ENCODE measurements at regions not wholly inside any gene's neighbourhood (a gene's known extent, or its start where the extent isn't known, plus 50 kb on each side); places are given as distances from the start of the nearest gene placed in this dataset.

GRCh38 chr1:4344065-4344732 is 310.2 kb upstream of the AJAP1 start:
- CTCF ChIA-PET = no interaction called here
- no peak for DNase-seq (ENCODE audit: unreplicated experiment)
- H3K4me3 Mint-ChIP-seq (ENCODE audit: unreplicated experiment) = no peak overlapping the region
- H3K27ac Mint-ChIP-seq (ENCODE audit: low read depth, unreplicated experiment) = no peak overlapping the region
- H3K9me3 Mint-ChIP-seq (ENCODE audit: unreplicated experiment) = peaks cover 31% of the 10 kb centered on the region
- POLR2A ChIA-PET = no interaction called here
- no peaks in the 10 kb centered on the region for H3K27me3 Mint-ChIP-seq (ENCODE audit: insufficient read depth, unreplicated experiment)
- H3K4me1 Mint-ChIP-seq (ENCODE audit: insufficient read depth, unreplicated experiment) = no peaks in the 10 kb centered on the region
- TF ChIP-seq, protein P1, sequence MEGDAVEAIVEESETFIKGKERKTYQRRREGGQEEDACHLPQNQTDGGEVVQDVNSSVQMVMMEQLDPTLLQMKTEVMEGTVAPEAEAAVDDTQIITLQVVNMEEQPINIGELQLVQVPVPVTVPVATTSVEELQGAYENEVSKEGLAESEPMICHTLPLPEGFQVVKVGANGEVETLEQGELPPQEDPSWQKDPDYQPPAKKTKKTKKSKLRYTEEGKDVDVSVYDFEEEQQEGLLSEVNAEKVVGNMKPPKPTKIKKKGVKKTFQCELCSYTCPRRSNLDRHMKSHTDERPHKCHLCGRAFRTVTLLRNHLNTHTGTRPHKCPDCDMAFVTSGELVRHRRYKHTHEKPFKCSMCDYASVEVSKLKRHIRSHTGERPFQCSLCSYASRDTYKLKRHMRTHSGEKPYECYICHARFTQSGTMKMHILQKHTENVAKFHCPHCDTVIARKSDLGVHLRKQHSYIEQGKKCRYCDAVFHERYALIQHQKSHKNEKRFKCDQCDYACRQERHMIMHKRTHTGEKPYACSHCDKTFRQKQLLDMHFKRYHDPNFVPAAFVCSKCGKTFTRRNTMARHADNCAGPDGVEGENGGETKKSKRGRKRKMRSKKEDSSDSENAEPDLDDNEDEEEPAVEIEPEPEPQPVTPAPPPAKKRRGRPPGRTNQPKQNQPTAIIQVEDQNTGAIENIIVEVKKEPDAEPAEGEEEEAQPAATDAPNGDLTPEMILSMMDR (IDR thresholded peaks at IDR 0.05; ENCODE audit: unreplicated experiment) = no peak
- H3K36me3 Mint-ChIP-seq (ENCODE audit: insufficient read depth, unreplicated experiment) = no peaks in the 10 kb centered on the region
- no TSS peak for BruUV-seq (replicated peaks)
- intact Hi-C loops (cut with micrococcal nuclease) = no loop called here

- intact Hi-C loops (cut with micrococcal nuclease) = no loop called here
- BruUV-seq (replicated peaks) = no TSS peak
- peaks cover 25% of the 10 kb centered on the region for H3K9me3 Mint-ChIP-seq (ENCODE audit: unreplicated experiment)
- H3K4me3 Mint-ChIP-seq (ENCODE audit: unreplicated experiment) = no peak overlapping the region
- no peaks in the 10 kb centered on the region for H3K36me3 Mint-ChIP-seq (ENCODE audit: insufficient read depth, unreplicated experiment)
- TF ChIP-seq, protein P1 (IDR thresholded peaks at IDR 0.05; ENCODE audit: unreplicated experiment) = no peak
- H3K27ac Mint-ChIP-seq (ENCODE audit: low read depth, unreplicated experiment) = no peak overlapping the region
- no peaks in the 10 kb centered on the region for H3K4me1 Mint-ChIP-seq (ENCODE audit: insufficient read depth, unreplicated experiment)
- DNase-seq (ENCODE audit: unreplicated experiment) = no peak
- H3K27me3 Mint-ChIP-seq (ENCODE audit: insufficient read depth, unreplicated experiment) = no peaks in the 10 kb centered on the region
- POLR2A ChIA-PET = no interaction called here
- CTCF ChIA-PET = no interaction called here
These were observed 309.3 kb upstream of the AJAP1 start for GRCh38 chr1:4345094-4345493.

GRCh38 chr1:4346131-4346530 is 308.3 kb upstream of the AJAP1 start:
- CTCF ChIA-PET = no interaction called here
- TF ChIP-seq, protein P1 (IDR thresholded peaks at IDR 0.05; ENCODE audit: unreplicated experiment) = no peak
- DNase-seq (ENCODE audit: unreplicated experiment) = no peak

DNA sequence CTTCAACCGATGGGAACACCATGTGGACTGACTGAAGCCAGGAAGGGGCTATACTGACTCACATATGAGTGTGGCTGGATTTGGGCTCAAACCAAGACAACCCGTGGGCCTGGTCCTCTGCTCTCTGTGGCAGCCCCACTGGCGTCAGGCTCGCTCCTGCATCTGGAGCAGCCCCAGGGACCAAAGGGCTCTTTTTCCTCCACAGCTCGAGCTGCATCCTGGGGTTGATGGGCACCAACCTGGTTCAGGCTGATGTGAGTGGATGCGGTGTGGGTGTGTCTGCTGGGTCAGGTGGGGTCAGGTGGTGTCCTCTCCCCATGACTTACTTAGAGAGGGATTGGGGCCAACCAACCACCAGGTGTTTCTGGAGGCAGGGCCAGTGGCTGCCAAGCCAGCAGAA is 303.0 kb upstream of the AJAP1 start:
- Mint-ChIP-seq H3K27ac (ENCODE audit: low read depth, unreplicated experiment) (no peak overlapping the region), H3K36me3 (ENCODE audit: insufficient read depth, unreplicated experiment) (no peaks in the 10 kb centered on the region), H3K4me3 (ENCODE audit: unreplicated experiment) (no peak overlapping the region), H3K9me3 (ENCODE audit: unreplicated experiment) (peaks cover 41% of the 10 kb centered on the region), H3K4me1 (ENCODE audit: insufficient read depth, unreplicated experiment) (no peaks in the 10 kb centered on the region), H3K27me3 (ENCODE audit: insufficient read depth, unreplicated experiment) (no peaks in the 10 kb centered on the region)
- DNase-seq (ENCODE audit: unreplicated experiment) = no peak
- ChIA-PET POLR2A (no interaction called here), CTCF (no interaction called here)
- intact Hi-C loops (cut with micrococcal nuclease) = no loop called here
- no TSS peak for BruUV-seq (replicated peaks)
- TF ChIP-seq, protein P1 (IDR thresholded peaks at IDR 0.05; ENCODE audit: unreplicated experiment) = no peak

More at GRCh38 chr1:4346131-4346530, 308.3 kb upstream of the AJAP1 start:
- BruUV-seq (replicated peaks) = no TSS peak
- Mint-ChIP-seq H3K4me1 (ENCODE audit: insufficient read depth, unreplicated experiment) (no peaks in the 10 kb centered on the region), H3K4me3 (ENCODE audit: unreplicated experiment) (no peak overlapping the region), H3K27ac (ENCODE audit: low read depth, unreplicated experiment) (no peak overlapping the region), H3K9me3 (ENCODE audit: unreplicated experiment) (peaks cover 31% of the 10 kb centered on the region), H3K36me3 (ENCODE audit: insufficient read depth, unreplicated experiment) (no peaks in the 10 kb centered on the region), H3K27me3 (ENCODE audit: insufficient read depth, unreplicated experiment) (no peaks in the 10 kb centered on the region)
- POLR2A ChIA-PET = interaction anchor here (0.6 kb wide), 1 partner anchor 197 kb away, joined by 3 read pairs; no protein-coding TSS in a partner anchor
- intact Hi-C loops (cut with micrococcal nuclease) = no loop called here

All from MCF 10A (cell line).